ENCODE measurements at regions not wholly inside any gene's neighbourhood (a gene's known extent, or its start where the extent isn't known, plus 50 kb on each side); places are given as distances from the start of the nearest gene placed in this dataset.

GRCh38 chr2:120429586-120430500, 83.9 kb downstream of the INHBB start:
- TF ChIP-seq, protein P1, sequence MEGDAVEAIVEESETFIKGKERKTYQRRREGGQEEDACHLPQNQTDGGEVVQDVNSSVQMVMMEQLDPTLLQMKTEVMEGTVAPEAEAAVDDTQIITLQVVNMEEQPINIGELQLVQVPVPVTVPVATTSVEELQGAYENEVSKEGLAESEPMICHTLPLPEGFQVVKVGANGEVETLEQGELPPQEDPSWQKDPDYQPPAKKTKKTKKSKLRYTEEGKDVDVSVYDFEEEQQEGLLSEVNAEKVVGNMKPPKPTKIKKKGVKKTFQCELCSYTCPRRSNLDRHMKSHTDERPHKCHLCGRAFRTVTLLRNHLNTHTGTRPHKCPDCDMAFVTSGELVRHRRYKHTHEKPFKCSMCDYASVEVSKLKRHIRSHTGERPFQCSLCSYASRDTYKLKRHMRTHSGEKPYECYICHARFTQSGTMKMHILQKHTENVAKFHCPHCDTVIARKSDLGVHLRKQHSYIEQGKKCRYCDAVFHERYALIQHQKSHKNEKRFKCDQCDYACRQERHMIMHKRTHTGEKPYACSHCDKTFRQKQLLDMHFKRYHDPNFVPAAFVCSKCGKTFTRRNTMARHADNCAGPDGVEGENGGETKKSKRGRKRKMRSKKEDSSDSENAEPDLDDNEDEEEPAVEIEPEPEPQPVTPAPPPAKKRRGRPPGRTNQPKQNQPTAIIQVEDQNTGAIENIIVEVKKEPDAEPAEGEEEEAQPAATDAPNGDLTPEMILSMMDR (IDR thresholded peaks at IDR 0.05) = no peak
- TF ChIP-seq POLR2A (IDR thresholded peaks at IDR 0.05) = no peak
